ENCODE measurements at regions not wholly inside any gene's neighbourhood (a gene's known extent, or its start where the extent isn't known, plus 50 kb on each side); places are given as distances from the start of the nearest gene placed in this dataset.
"Not testable (repeated sequence)": the region's sequence is repeated elsewhere in the genome, so short reads cannot be mapped to it uniquely, and the experiment has no call there.

- DNase-seq, result no peak
Observed at GRCh38 chr1:208652296-208653160, 408.3 kb upstream of the PLXNA2 start.

GRCh38 chr1:208653426-208653825 lies 409.2 kb upstream of the PLXNA2 start:
- no peak for DNase-seq

GRCh38 chr1:208654241-208654640 lies 410.1 kb upstream of the PLXNA2 start:
- DNase-seq, result no peak

GRCh38 chr1:208665936-208666335 lies 421.8 kb upstream of the PLXNA2 start:
- no peak for DNase-seq

- no peak for DNase-seq
Observed at GRCh38 chr1:208668991-208669390, 424.8 kb upstream of the PLXNA2 start.

GRCh38 chr1:208670778-208671177 lies 426.6 kb upstream of the PLXNA2 start:
- DNase-seq, result no peak

GRCh38 chr1:208681878-208682663 lies 437.9 kb upstream of the PLXNA2 start:
- no peak for DNase-seq

- DNase-seq, result no peak
Observed at GRCh38 chr1:208682664-208683013, 438.5 kb upstream of the PLXNA2 start.

- DNase-seq, result no peak
Observed at GRCh38 chr1:208683141-208683540, 439.0 kb upstream of the PLXNA2 start.

GRCh38 chr1:208684192-208684591 lies 440.0 kb upstream of the PLXNA2 start:
- no peak for DNase-seq

- DNase-seq, result no peak
Observed at GRCh38 chr1:208686592-208686991, 442.4 kb upstream of the PLXNA2 start.

GRCh38 chr1:208688656-208689315 lies 444.6 kb upstream of the PLXNA2 start:
- no peak for DNase-seq

- DNase-seq, result no peak
Observed at GRCh38 chr1:208691012-208691411, 446.8 kb upstream of the PLXNA2 start.

- no peak for DNase-seq
Observed at GRCh38 chr1:208709981-208710380, 465.8 kb upstream of the PLXNA2 start.

- DNase-seq, result no peak
Observed at GRCh38 chr1:208714323-208714722, 470.1 kb upstream of the PLXNA2 start.

- DNase-seq, result no peak
Observed at GRCh38 chr1:208717525-208717924, 473.3 kb upstream of the PLXNA2 start.

GRCh38 chr1:208722592-208722991 lies 478.4 kb upstream of the PLXNA2 start:
- no peak for DNase-seq

GRCh38 chr1:208724079-208724478 lies 479.9 kb upstream of the PLXNA2 start:
- DNase-seq, result no peak

GRCh38 chr1:208728815-208729214 lies 484.6 kb upstream of the PLXNA2 start:
- no peak for DNase-seq

GRCh38 chr1:208731981-208732821 lies 488.0 kb upstream of the PLXNA2 start:
- no peak for DNase-seq

- no peak for DNase-seq
Observed at GRCh38 chr1:208737161-208737560, 493.0 kb upstream of the PLXNA2 start.

GRCh38 chr1:208737922-208738321 lies 493.7 kb upstream of the PLXNA2 start:
- DNase-seq, result no peak

GRCh38 chr1:208739636-208740035 lies 495.5 kb upstream of the PLXNA2 start:
- not testable (repeated sequence) for DNase-seq
